ENCODE measurements at regions not wholly inside any gene's neighbourhood (a gene's known extent, or its start where the extent isn't known, plus 50 kb on each side); places are given as distances from the start of the nearest gene placed in this dataset.

DNA sequence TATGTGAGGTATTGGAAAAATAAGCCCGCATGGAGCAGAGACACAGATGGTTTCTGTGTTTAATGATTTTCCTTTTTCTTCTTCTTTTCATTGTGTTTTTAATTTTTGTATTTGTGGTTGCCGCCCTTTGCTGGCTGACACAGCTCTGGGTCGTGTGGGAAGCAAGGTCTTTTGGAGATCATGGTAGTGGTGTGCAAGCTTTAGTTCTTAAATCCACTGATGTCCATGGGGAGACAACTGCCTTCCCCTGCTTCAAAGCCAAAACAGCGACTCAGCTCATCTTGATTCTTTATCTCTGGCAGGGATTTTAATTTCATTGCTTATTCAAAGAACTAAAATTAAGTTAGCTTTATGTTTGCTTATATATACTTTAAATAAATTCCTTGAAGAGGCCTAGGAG is 711.3 kb upstream of the SGCG start:
- intact Hi-C loops (cut with DNase I; ENCODE audit: low total_unique reads): no loop called here
- H3K9me3 ChIP-seq: no peaks in the 10 kb centered on the region
- DNase-seq (ENCODE audit: low spot score in 2 of 2): no peak
- no peaks in the 10 kb centered on the region for H3K27me3 ChIP-seq
- H3K4me1 ChIP-seq: no peaks in the 10 kb centered on the region
- no peak overlapping the region for H3K27ac ChIP-seq
- TF ChIP-seq POLR2A (IDR thresholded peaks at IDR 0.05) (no peak), POLR2AphosphoS5 (IDR thresholded peaks at IDR 0.05) (no peak), CTCF (IDR thresholded peaks at IDR 0.05) (no peak)
- H3K36me3 ChIP-seq: no peaks in the 10 kb centered on the region
- no peak overlapping the region for H3K4me3 ChIP-seq

GRCh38 chr13:22470075-22470474 is 710.7 kb upstream of the SGCG start:
- no peaks in the 10 kb centered on the region for H3K36me3 ChIP-seq
- no peaks in the 10 kb centered on the region for H3K27me3 ChIP-seq
- no peaks in the 10 kb centered on the region for H3K4me1 ChIP-seq
- no peak overlapping the region for H3K27ac ChIP-seq
- no peak overlapping the region for H3K4me3 ChIP-seq
- TF ChIP-seq POLR2AphosphoS5 (IDR thresholded peaks at IDR 0.05) (no peak), POLR2A (IDR thresholded peaks at IDR 0.05) (no peak), CTCF (IDR thresholded peaks at IDR 0.05) (no peak)
- intact Hi-C loops (cut with DNase I; ENCODE audit: low total_unique reads): no loop called here
- H3K9me3 ChIP-seq: no peaks in the 10 kb centered on the region
- DNase-seq (ENCODE audit: low spot score in 2 of 2): no peak

GRCh38 chr13:22482496-22483000 is 698.2 kb upstream of the SGCG start:
- intact Hi-C loops (cut with DNase I; ENCODE audit: low total_unique reads): no loop called here
- Histone ChIP-seq H3K9me3 (no peaks in the 10 kb centered on the region), H3K4me3 (no peak overlapping the region), H3K27ac (no peak overlapping the region), H3K4me1 (no peaks in the 10 kb centered on the region), H3K27me3 (no peaks in the 10 kb centered on the region), H3K36me3 (no peaks in the 10 kb centered on the region)
- no peak for TF ChIP-seq CTCF (IDR thresholded peaks at IDR 0.05)
- DNase-seq (ENCODE audit: low spot score in 2 of 2): no peak

DNA sequence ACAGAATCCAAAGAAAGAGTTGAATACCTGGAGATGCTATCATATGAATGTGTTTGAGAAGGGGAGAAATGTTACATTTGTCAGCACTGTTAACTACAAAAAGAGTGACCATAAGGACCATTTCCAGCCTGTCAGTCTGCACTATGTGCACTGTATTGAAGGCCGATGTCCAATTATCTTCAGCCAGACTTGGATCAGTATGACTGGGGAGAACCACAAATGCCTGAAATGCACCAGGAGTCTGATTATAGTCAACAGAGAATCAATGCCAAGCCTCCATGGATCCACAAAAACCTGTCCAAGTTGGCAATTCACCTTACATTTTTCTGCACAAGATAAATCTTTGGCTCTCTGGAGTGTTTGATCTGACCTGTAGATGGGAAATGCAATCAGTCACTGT is 697.5 kb upstream of the SGCG start:
- no peaks in the 10 kb centered on the region for H3K4me1 ChIP-seq
- DNase-seq (ENCODE audit: low spot score in 2 of 2): no peak

GRCh38 chr13:22486490-22486889 is 694.3 kb upstream of the SGCG start:
- DNase-seq (ENCODE audit: low spot score in 2 of 2): no peak
- H3K27me3 ChIP-seq: no peaks in the 10 kb centered on the region
- no peak overlapping the region for H3K27ac ChIP-seq
- no peaks in the 10 kb centered on the region for H3K9me3 ChIP-seq
- intact Hi-C loops (cut with DNase I; ENCODE audit: low total_unique reads): no loop called here
- H3K36me3 ChIP-seq: no peaks in the 10 kb centered on the region
- no peak overlapping the region for H3K4me3 ChIP-seq
- H3K4me1 ChIP-seq: no peaks in the 10 kb centered on the region
- TF ChIP-seq POLR2AphosphoS5 (IDR thresholded peaks at IDR 0.05) (no peak), POLR2A (IDR thresholded peaks at IDR 0.05) (no peak), CTCF (IDR thresholded peaks at IDR 0.05) (no peak)

More for the DNA sequence above, 697.5 kb upstream of the SGCG start:
- intact Hi-C loops (cut with DNase I; ENCODE audit: low total_unique reads): no loop called here
- Histone ChIP-seq H3K27me3 (no peaks in the 10 kb centered on the region), H3K9me3 (no peaks in the 10 kb centered on the region), H3K27ac (no peak overlapping the region), H3K36me3 (no peaks in the 10 kb centered on the region), H3K4me3 (no peak overlapping the region)
- TF ChIP-seq POLR2AphosphoS5 (IDR thresholded peaks at IDR 0.05) (no peak), POLR2A (IDR thresholded peaks at IDR 0.05) (no peak), CTCF (IDR thresholded peaks at IDR 0.05) (no peak)
